ENCODE measurements at regions not wholly inside any gene's neighbourhood (a gene's known extent, or its start where the extent isn't known, plus 50 kb on each side); places are given as distances from the start of the nearest gene placed in this dataset.

DNA sequence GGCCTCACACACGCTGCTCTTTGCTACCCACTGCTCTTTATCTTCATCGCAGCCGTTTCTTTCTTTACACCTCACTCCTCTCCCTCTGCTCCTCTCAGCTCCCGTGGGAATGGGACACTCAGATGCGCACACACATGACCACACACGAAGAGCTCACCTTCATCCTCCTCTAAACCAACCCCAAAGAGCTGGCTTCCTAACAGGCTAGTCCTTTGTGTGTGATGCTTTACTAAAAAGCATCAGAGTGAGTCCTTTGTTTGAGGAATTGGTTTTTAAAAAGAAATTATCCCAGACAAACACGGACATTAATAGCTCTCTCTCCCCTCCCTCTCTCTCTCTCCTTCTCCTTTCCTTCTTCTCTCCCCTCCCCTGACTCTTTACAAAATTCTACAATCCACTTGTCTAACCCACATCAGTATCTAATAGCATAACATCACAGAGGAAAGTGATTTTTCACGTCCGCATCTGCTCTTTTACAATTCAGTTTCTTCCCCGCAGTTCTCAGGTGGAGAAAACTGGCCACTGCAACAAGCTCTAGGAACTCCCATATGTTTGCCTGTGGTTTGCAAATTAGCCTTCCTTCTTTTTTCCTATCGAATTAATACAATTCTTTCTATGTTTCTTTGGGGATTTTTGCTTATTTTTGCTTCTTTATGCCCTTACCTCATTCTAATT lies 306.8 kb upstream of the CNR1 start:
- no peaks in the 10 kb centered on the region for H3K4me1 ChIP-seq (ENCODE audit: control insufficient read depth, insufficient read depth, low read length)
- no peak for ATAC-seq
- no peak overlapping the region for H2AFZ ChIP-seq (ENCODE audit: control insufficient read depth, low read depth, low read length)
- H3K4me3 ChIP-seq = no peak overlapping the region
- ChIA-PET CTCF (no interaction called here), SMC1A (ENCODE audit: uncharacterized antibody, unreplicated experiment) (interaction anchor here (1.6 kb wide), 1 partner anchor 21 kb away, joined by 4 read pairs; no protein-coding TSS in a partner anchor), POLR2A (interaction anchor here (0.5 kb wide), 1 partner anchor 140 kb away, joined by 3 read pairs; no protein-coding TSS in a partner anchor), RAD21 (ENCODE audit: unreplicated experiment) (no interaction called here)
- H3K9me3 ChIP-seq (replicated peaks; ENCODE audit: control insufficient read depth, insufficient read depth, low read length) = no peaks in the 10 kb centered on the region; the same call in 2 of the 3 replicates
- no peak for FAIRE-seq
- in situ Hi-C loops (cut with MboI) (no loop called here), intact Hi-C loops (cut with micrococcal nuclease; ENCODE audit: unreplicated experiment) (no loop called here)
- H3K4me2 ChIP-seq (ENCODE audit: control insufficient read depth, insufficient read depth) = no peak overlapping the region
- no peaks in the 10 kb centered on the region for H3K27me3 ChIP-seq (replicated peaks in 1 of 2; ENCODE audit: control insufficient read depth in 2 of 2, insufficient read depth in 2 of 2, low read length in 1 of 2)
- H4K20me1 ChIP-seq (ENCODE audit: control insufficient read depth, insufficient read depth) = no peaks in the 10 kb centered on the region
- H3K27ac ChIP-seq (ENCODE audit: control insufficient read depth, insufficient read depth) = no peak overlapping the region
- H3K9ac ChIP-seq (ENCODE audit: control insufficient read depth, insufficient read depth, low read length) = no peak overlapping the region
- no peaks in the 10 kb centered on the region for H3K36me3 ChIP-seq (ENCODE audit: control insufficient read depth in 2 of 2, insufficient read depth in 2 of 2, low read length in 1 of 2)
- no TSS peak for BruUV-seq (replicated peaks)
- WGBS (ENCODE audit: insufficient coverage, insufficient replicate concordance, low lambda C conversion rate, missing lambda C conversion rate) = 65% methylated on average over 11 of the region's 11 CpGs
- TF ChIP-seq EP300 (IDR thresholded peaks at IDR 0.05; ENCODE audit: borderline replicate concordance in 1 of 2, control insufficient read depth in 1 of 2, low read depth in 2 of 2, low read length in 2 of 2) = no peak
- no peak for TF ChIP-seq PAX8 (IDR thresholded peaks at IDR 0.05)
- no peak for TF ChIP-seq STAT1 (conservative IDR thresholded peaks at IDR 0.05)
- TF ChIP-seq, protein P1, sequence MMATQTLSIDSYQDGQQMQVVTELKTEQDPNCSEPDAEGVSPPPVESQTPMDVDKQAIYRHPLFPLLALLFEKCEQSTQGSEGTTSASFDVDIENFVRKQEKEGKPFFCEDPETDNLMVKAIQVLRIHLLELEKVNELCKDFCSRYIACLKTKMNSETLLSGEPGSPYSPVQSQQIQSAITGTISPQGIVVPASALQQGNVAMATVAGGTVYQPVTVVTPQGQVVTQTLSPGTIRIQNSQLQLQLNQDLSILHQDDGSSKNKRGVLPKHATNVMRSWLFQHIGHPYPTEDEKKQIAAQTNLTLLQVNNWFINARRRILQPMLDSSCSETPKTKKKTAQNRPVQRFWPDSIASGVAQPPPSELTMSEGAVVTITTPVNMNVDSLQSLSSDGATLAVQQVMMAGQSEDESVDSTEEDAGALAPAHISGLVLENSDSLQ (IDR thresholded peaks at IDR 0.05) = no peak
- H3K79me2 ChIP-seq (ENCODE audit: control insufficient read depth, insufficient read depth, low read length) = no peaks in the 10 kb centered on the region
- no peak for DNase-seq (ENCODE audit: low read depth, low spot score)

GRCh38 chr6:88459643-88460042 lies 293.5 kb upstream of the CNR1 start:
- Histone ChIP-seq H3K9me3 (replicated peaks; ENCODE audit: control insufficient read depth, insufficient read depth, low read length) (no peaks in the 10 kb centered on the region; the same call in 2 of the 3 replicates), H3K4me1 (ENCODE audit: control insufficient read depth, insufficient read depth, low read length) (no peaks in the 10 kb centered on the region), H3K4me2 (ENCODE audit: control insufficient read depth, insufficient read depth) (no peak overlapping the region), H3K79me2 (ENCODE audit: control insufficient read depth, insufficient read depth, low read length) (no peaks in the 10 kb centered on the region), H3K27me3 (replicated peaks in 1 of 2; ENCODE audit: control insufficient read depth in 2 of 2, insufficient read depth in 2 of 2, low read length in 1 of 2) (no peaks in the 10 kb centered on the region), H3K4me3 (no peak overlapping the region), H4K20me1 (ENCODE audit: control insufficient read depth, insufficient read depth) (no peaks in the 10 kb centered on the region), H2AFZ (ENCODE audit: control insufficient read depth, low read depth, low read length) (no peak overlapping the region), H3K9ac (ENCODE audit: control insufficient read depth, insufficient read depth, low read length) (no peak overlapping the region), H3K36me3 (ENCODE audit: control insufficient read depth in 2 of 2, insufficient read depth in 2 of 2, low read length in 1 of 2) (no peaks in the 10 kb centered on the region), H3K27ac (ENCODE audit: control insufficient read depth, insufficient read depth) (no peak overlapping the region)
- no peak for ATAC-seq
- POLR2A ChIA-PET = no interaction called here
- BruUV-seq (replicated peaks) = no TSS peak
- intact Hi-C loops (cut with micrococcal nuclease; ENCODE audit: unreplicated experiment) (no loop called here), in situ Hi-C loops (cut with MboI) (no loop called here)
- SMC1A ChIA-PET (ENCODE audit: uncharacterized antibody, unreplicated experiment) = interaction anchor here (1.1 kb wide), 1 partner anchor 86 kb away, joined by 3 read pairs; no protein-coding TSS in a partner anchor
- 0% methylated on average over 1 of the region's 1 CpG for WGBS (ENCODE audit: insufficient coverage, insufficient replicate concordance, low lambda C conversion rate, missing lambda C conversion rate)
- DNase-seq (ENCODE audit: low read depth, low spot score) = no peak
- no peak for FAIRE-seq
- CTCF ChIA-PET = no interaction called here
- RAD21 ChIA-PET (ENCODE audit: unreplicated experiment) = no interaction called here
- TF ChIP-seq HDAC2 (IDR thresholded peaks at IDR 0.05) (no peak), CBX5 (IDR thresholded peaks at IDR 0.05; ENCODE audit: low read depth) (no peak), SMC3 (IDR thresholded peaks at IDR 0.05; ENCODE audit: borderline replicate concordance, low read length) (no peak), KDM1A (IDR thresholded peaks at IDR 0.05; ENCODE audit: borderline replicate concordance) (no peak), IRF4 (IDR thresholded peaks at IDR 0.05; ENCODE audit: low read depth, low read length) (no peak), NKRF (conservative IDR thresholded peaks at IDR 0.05) (no peak)
- TF ChIP-seq, protein P2, sequence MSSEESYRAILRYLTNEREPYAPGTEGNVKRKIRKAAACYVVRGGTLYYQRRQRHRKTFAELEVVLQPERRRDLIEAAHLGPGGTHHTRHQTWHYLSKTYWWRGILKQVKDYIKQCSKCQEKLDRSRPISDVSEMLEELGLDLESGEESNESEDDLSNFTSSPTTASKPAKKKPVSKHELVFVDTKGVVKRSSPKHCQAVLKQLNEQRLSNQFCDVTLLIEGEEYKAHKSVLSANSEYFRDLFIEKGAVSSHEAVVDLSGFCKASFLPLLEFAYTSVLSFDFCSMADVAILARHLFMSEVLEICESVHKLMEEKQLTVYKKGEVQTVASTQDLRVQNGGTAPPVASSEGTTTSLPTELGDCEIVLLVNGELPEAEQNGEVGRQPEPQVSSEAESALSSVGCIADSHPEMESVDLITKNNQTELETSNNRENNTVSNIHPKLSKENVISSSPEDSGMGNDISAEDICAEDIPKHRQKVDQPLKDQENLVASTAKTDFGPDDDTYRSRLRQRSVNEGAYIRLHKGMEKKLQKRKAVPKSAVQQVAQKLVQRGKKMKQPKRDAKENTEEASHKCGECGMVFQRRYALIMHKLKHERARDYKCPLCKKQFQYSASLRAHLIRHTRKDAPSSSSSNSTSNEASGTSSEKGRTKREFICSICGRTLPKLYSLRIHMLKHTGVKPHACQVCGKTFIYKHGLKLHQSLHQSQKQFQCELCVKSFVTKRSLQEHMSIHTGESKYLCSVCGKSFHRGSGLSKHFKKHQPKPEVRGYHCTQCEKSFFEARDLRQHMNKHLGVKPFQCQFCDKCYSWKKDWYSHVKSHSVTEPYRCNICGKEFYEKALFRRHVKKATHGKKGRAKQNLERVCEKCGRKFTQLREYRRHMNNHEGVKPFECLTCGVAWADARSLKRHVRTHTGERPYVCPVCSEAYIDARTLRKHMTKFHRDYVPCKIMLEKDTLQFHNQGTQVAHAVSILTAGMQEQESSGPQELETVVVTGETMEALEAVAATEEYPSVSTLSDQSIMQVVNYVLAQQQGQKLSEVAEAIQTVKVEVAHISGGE (CRISPR knock-in tag; IDR thresholded peaks at IDR 0.05) = no peak
